ENCODE measurements at regions not wholly inside any gene's neighbourhood (a gene's known extent, or its start where the extent isn't known, plus 50 kb on each side); places are given as distances from the start of the nearest gene placed in this dataset.

DNA sequence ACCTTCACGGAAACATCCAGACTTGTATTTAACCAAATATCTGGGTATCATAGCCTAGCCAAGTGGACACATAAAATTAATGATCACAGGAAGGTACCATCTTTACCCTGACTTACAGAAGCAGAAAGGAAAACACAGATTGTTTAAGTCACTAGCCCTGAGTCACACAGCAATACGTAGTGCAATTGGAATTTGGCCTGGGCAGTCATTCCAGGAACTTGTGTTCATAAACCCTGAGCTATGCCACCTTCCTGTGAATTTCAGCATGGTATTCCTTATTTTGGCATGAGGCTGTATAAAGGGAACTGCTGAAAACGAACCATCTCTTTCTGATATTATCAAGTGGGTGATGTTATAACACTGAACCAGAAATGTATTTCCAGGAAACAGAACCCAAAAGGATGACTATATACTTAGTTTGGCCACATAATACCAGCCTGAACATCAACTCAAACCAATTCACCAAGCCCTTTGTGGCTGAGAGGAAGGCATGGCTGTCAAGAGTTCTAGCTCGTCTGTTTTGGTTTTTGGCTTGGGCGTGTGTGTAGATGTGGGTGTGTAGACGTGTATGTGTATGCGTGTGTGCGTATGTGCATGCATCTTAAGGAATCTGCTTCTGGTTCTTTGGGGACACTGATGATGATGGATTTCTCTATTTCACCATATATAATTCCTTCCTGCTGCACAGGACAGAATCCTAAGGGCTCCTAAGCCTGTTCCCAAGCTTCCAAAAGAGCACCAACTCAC lies 533.4 kb upstream of the ID2 start:
- H4K91ac ChIP-seq (ENCODE audit: insufficient read length, low read depth, low read length), result no peak overlapping the region
- no peak overlapping the region for H2BK20ac ChIP-seq (ENCODE audit: low read depth, low read length, poor library complexity, severe bottlenecking)
- no peak overlapping the region for H2BK15ac ChIP-seq (ENCODE audit: low read depth, low read length)
- no peaks in the 10 kb centered on the region for H4K20me1 ChIP-seq (ENCODE audit: control insufficient read depth, insufficient read depth, insufficient read length)
- no peak overlapping the region for H3K14ac ChIP-seq (ENCODE audit: insufficient read depth, low read length)
- H3K9me3 ChIP-seq (ENCODE audit: control insufficient read depth, low read depth, low read length), result no peaks in the 10 kb centered on the region
- no peaks in the 10 kb centered on the region for H3K79me1 ChIP-seq (ENCODE audit: insufficient read depth, low read depth, low read length, poor library complexity, severe bottlenecking)
- no peak overlapping the region for H3K4me2 ChIP-seq (ENCODE audit: insufficient read depth, insufficient read length, low read length)
- H3K4me3 Mint-ChIP-seq, result no peak overlapping the region
- H3K23ac ChIP-seq (ENCODE audit: insufficient read length, low read depth, low read length), result no peak overlapping the region
- H4K8ac ChIP-seq (replicated peaks; ENCODE audit: insufficient read length, low read depth, low read length), result no peak overlapping the region
- H4K5ac ChIP-seq (ENCODE audit: insufficient read length, low read depth, low read length), result no peak overlapping the region
- H3T11ph ChIP-seq (ENCODE audit: low read length), result no peak overlapping the region
- H3K79me2 ChIP-seq (ENCODE audit: insufficient read depth, low read length), result no peaks in the 10 kb centered on the region
- H2BK120ac ChIP-seq (ENCODE audit: low read depth, low read length, poor library complexity, severe bottlenecking), result no peak overlapping the region
- H3K36me3 Mint-ChIP-seq (ENCODE audit: insufficient read depth in 1 of 3, low read depth in 3 of 3), result no peaks in the 10 kb centered on the region
- no peak overlapping the region for H3K9ac ChIP-seq (ENCODE audit: extremely low read depth, insufficient read length, low read length)
- no peak for TF ChIP-seq CTCF (conservative IDR thresholded peaks at IDR 0.05)
- H3K4me1 ChIP-seq (ENCODE audit: insufficient read depth, low read length), result peaks cover 5% of the 10 kb centered on the region; the same call in 1 of the 2 replicates
- peaks cover 5 to 10% of the 10 kb centered on the region in 2 experiments for H3K4me1 Mint-ChIP-seq
- no peaks in the 10 kb centered on the region; the same call in 1 of the 2 replicates for H3K27me3 Mint-ChIP-seq (ENCODE audit: low read depth)
- H3K27me3 ChIP-seq (ENCODE audit: insufficient read depth, low read length), result no peaks in the 10 kb centered on the region
- no peak overlapping the region for H3K27ac ChIP-seq (ENCODE audit: insufficient read length, low read depth, low read length)
- H2BK5ac ChIP-seq (ENCODE audit: insufficient read length, low read length), result no peak overlapping the region
- no peaks in the 10 kb centered on the region for H3K23me2 ChIP-seq (ENCODE audit: insufficient read length, low read depth, low read length, poor library complexity, severe bottlenecking)
- no peak for DNase-seq
- H3K9me3 Mint-ChIP-seq, result no peaks in the 10 kb centered on the region; a peak in 1 of 5 replicates
- no peak overlapping the region for H3K4ac ChIP-seq (ENCODE audit: low read depth, low read length)
- no peak overlapping the region for H3K56ac ChIP-seq (ENCODE audit: insufficient read length, low read depth, low read length)
- no CpG with 5 or more reads among the region's 8 CpGs for WGBS (ENCODE audit: extremely low coverage, insufficient read length, low lambda C conversion rate)
- no peak overlapping the region for H2AFZ ChIP-seq (ENCODE audit: low read length)
- H2BK12ac ChIP-seq (ENCODE audit: insufficient read length, low read depth, low read length), result no peak overlapping the region
- H3K27ac Mint-ChIP-seq, result no peak overlapping the region
- H2AK5ac ChIP-seq (ENCODE audit: insufficient read length, low read length), result no peak overlapping the region
- H3K18ac ChIP-seq (ENCODE audit: insufficient read length, low read depth, low read length), result no peak overlapping the region

Data from H9 (cell line).